ENCODE measurements at regions not wholly inside any gene's neighbourhood (a gene's known extent, or its start where the extent isn't known, plus 50 kb on each side); places are given as distances from the start of the nearest gene placed in this dataset.

GRCh38 chr5:15304066-15304731, 195.8 kb upstream of the FBXL7 start:
- Histone ChIP-seq H3K27ac (no peak overlapping the region), H3K9me2 (replicated peaks; ENCODE audit: insufficient read depth) (no peaks in the 10 kb centered on the region), H3K79me2 (no peaks in the 10 kb centered on the region), H3K27me3 (peaks cover 50% of the 10 kb centered on the region), H2AFZ (no peak overlapping the region), H3K4me3 (no peak overlapping the region), H4K20me1 (ENCODE audit: insufficient read depth, poor library complexity, severe bottlenecking) (no peaks in the 10 kb centered on the region), H3K4me1 (ENCODE audit: insufficient read depth) (peaks cover 5% of the 10 kb centered on the region), H3K9me3 (ENCODE audit: low read depth) (no peaks in the 10 kb centered on the region), H3K4me2 (peak overlapping the region; percentile 39), H3K36me3 (replicated peaks; ENCODE audit: insufficient read depth, low read depth) (no peaks in the 10 kb centered on the region)
- no peak for DNase-seq (ENCODE audit: low spot score)
- TF ChIP-seq EZH2phosphoT487 (IDR thresholded peaks at IDR 0.05; ENCODE audit: low read depth, severe bottlenecking, unreplicated experiment) (peak; percentile 85), EZH2 (IDR thresholded peaks at IDR 0.05; ENCODE audit: borderline replicate concordance) (no peak), CTCF (IDR thresholded peaks at IDR 0.05; ENCODE audit: poor library complexity) (no peak)
- 7% methylated on average over 2 of the region's 2 CpGs for WGBS (ENCODE audit: low lambda C conversion rate, missing lambda C conversion rate)

GRCh38 chr5:15300141-15300540, 199.8 kb upstream of the FBXL7 start:
- Histone ChIP-seq H3K27ac (no peak overlapping the region), H3K9me2 (replicated peaks; ENCODE audit: insufficient read depth) (no peaks in the 10 kb centered on the region), H3K4me3 (no peak overlapping the region), H3K36me3 (replicated peaks; ENCODE audit: insufficient read depth, low read depth) (no peaks in the 10 kb centered on the region), H3K4me1 (ENCODE audit: insufficient read depth) (peaks cover 5% of the 10 kb centered on the region), H3K4me2 (no peak overlapping the region), H3K9me3 (ENCODE audit: low read depth) (no peaks in the 10 kb centered on the region), H3K79me2 (no peaks in the 10 kb centered on the region), H4K20me1 (ENCODE audit: insufficient read depth, poor library complexity, severe bottlenecking) (no peaks in the 10 kb centered on the region), H3K27me3 (peaks cover 28% of the 10 kb centered on the region), H2AFZ (no peak overlapping the region)
- 93% methylated on average over 5 of the region's 5 CpGs for WGBS (ENCODE audit: low lambda C conversion rate, missing lambda C conversion rate)
- no peak for TF ChIP-seq EZH2phosphoT487 (IDR thresholded peaks at IDR 0.05; ENCODE audit: low read depth, severe bottlenecking, unreplicated experiment)
- no peak for TF ChIP-seq EZH2 (IDR thresholded peaks at IDR 0.05; ENCODE audit: borderline replicate concordance)
- TF ChIP-seq CTCF (IDR thresholded peaks at IDR 0.05; ENCODE audit: poor library complexity): no peak
- no peak for DNase-seq (ENCODE audit: low spot score)

GRCh38 chr5:15290953-15291352, 209.0 kb upstream of the FBXL7 start:
- H3K36me3 ChIP-seq (replicated peaks; ENCODE audit: insufficient read depth, low read depth): no peaks in the 10 kb centered on the region
- WGBS (ENCODE audit: low lambda C conversion rate, missing lambda C conversion rate): 89% methylated on average over 6 of the region's 6 CpGs
- no peak overlapping the region for H3K4me2 ChIP-seq
- no peaks in the 10 kb centered on the region for H3K9me2 ChIP-seq (replicated peaks; ENCODE audit: insufficient read depth)
- no peaks in the 10 kb centered on the region for H3K79me2 ChIP-seq
- no peaks in the 10 kb centered on the region for H3K9me3 ChIP-seq (ENCODE audit: low read depth)
- no peaks in the 10 kb centered on the region for H3K27me3 ChIP-seq
- H4K20me1 ChIP-seq (ENCODE audit: insufficient read depth, poor library complexity, severe bottlenecking): no peaks in the 10 kb centered on the region
- DNase-seq (ENCODE audit: low spot score): no peak
- no peak for TF ChIP-seq CTCF (IDR thresholded peaks at IDR 0.05; ENCODE audit: poor library complexity)
- TF ChIP-seq EZH2phosphoT487 (IDR thresholded peaks at IDR 0.05; ENCODE audit: low read depth, severe bottlenecking, unreplicated experiment): no peak
- no peak for TF ChIP-seq EZH2 (IDR thresholded peaks at IDR 0.05; ENCODE audit: borderline replicate concordance)
- H3K4me1 ChIP-seq (ENCODE audit: insufficient read depth): peaks cover 13% of the 10 kb centered on the region
- no peak overlapping the region for H3K27ac ChIP-seq
- H2AFZ ChIP-seq: no peak overlapping the region
- no peak overlapping the region for H3K4me3 ChIP-seq
